HepG2 (cell line): ENCODE measurements at regions not wholly inside any gene's neighbourhood (a gene's known extent, or its start where the extent isn't known, plus 50 kb on each side); places are given as distances from the start of the nearest gene placed in this dataset.

ENCODE experiments used
- ATAC-seq: fragments of 200-7000 bp; cut with Tn5 transposase; 3 replicates; pipeline ENCODE4 v1.9.1; 2020; ENCODE audit warnings: mild to moderate bottlenecking, moderate library complexity
- BruUV-seq: library from RNA; stranded (reverse); fragments of 400-500 nt; replicated peaks from 2 replicates; lab custom pipeline; 2021; lab: Mats Ljungman, UMichigan
- CTCF ChIA-PET: fragments of 300-600 bp; formaldehyde crosslinking; extraction: SDS; loops from one replicate; lab custom pipeline; 2021; ENCODE audit warnings: low total read pairs, inconsistent platforms, low intra/inter-chr PET ratio; lab: Yijun Ruan, JAX
- POLR2A ChIA-PET: fragments of 350-600 bp; sonication (Branson Sonifier 250); formaldehyde crosslinking; loops from one replicate; lab custom pipeline; 2020; ENCODE audit warnings: antibody characterized with exemption, inconsistent platforms; lab: Yijun Ruan, JAX
- DNase-seq: peaks from one replicate; pipeline ENCODE4 v3.0.0-alpha.2; 2015; ENCODE audit warnings: low spot score
- FAIRE-seq: peaks from 3 replicates; lab custom pipeline; 2011; peaks lifted over from hg19 to GRCh38; lab: Jason Lieb, UNC
- H2AFZ ChIP-seq: one replicate; pipeline ENCODE4 v1.6.1; 2011; ENCODE audit warnings: low read length, inconsistent platforms
- H3K27ac ChIP-seq: fragments of 300-600 bp; 3 replicates; pipeline ENCODE4 v1.8.0; 2011; ENCODE audit warnings: mixed run types, mild to moderate bottlenecking, mixed read lengths, low read length, inconsistent platforms; ENCODE audit not compliant: insufficient read depth; ENCODE audit errors: extremely low read length
- H3K27me3 ChIP-seq, 2 experiments: fragments of 200-600 bp in 1 of 2; 2 replicates in 1 of 2; 3 replicates in 1 of 2; pipeline versions ENCODE4 v1.6.0 to v1.8.0; 2011; ENCODE audit warnings: low read length in 2 of 2, mild to moderate bottlenecking in 2 of 2, moderate library complexity in 2 of 2, inconsistent platforms in 1 of 2; ENCODE audit not compliant: insufficient read depth in 2 of 2, control insufficient read depth in 1 of 2
- H3K36me3 ChIP-seq, 2 experiments: fragments of 200-600 bp in 1 of 2; replicated peaks in 1 of 2; 2 replicates in 1 of 2; 3 replicates in 1 of 2; pipeline versions ENCODE4 v1.5.1 to v1.8.0; 2011; ENCODE audit warnings: low read length in 2 of 2, inconsistent platforms in 1 of 2; ENCODE audit not compliant: insufficient read depth in 2 of 2, control insufficient read depth in 1 of 2
- H3K4me1 ChIP-seq: 2 replicates; pipeline ENCODE4 v1.5.1; 2012; ENCODE audit warnings: low read length, inconsistent platforms; ENCODE audit not compliant: insufficient read depth
- H3K4me2 ChIP-seq: 2 replicates; pipeline ENCODE4 v1.6.0; 2011; ENCODE audit warnings: low read depth, low read length, inconsistent platforms
- H3K4me3 ChIP-seq, 3 experiments: fragments of 200-600 bp in 1 of 3; sonication (generic), shearing (Covaris generic) in 1 of 3; replicated peaks in 1 of 3; 2 replicates each; pipeline ENCODE4 v1.5.1; 2011 to 2016; ENCODE audit warnings: low read length in 3 of 3, inconsistent platforms in 2 of 3, low read depth in 2 of 3, mild to moderate bottlenecking in 2 of 3, control low read depth in 1 of 3, mixed read lengths in 1 of 3; ENCODE audit not compliant: insufficient read depth in 1 of 3
- H3K79me2 ChIP-seq: one replicate; pipeline ENCODE4 v1.6.1; 2011; ENCODE audit warnings: low read length, inconsistent platforms; ENCODE audit not compliant: insufficient read depth
- H3K9ac ChIP-seq: 2 replicates; pipeline ENCODE4 v1.6.0; 2011; ENCODE audit warnings: mild to moderate bottlenecking, low read depth, low read length, inconsistent platforms; ENCODE audit not compliant: insufficient read depth
- H3K9me3 ChIP-seq: 2 replicates; pipeline ENCODE4 v1.5.1; 2012; ENCODE audit warnings: mild to moderate bottlenecking, low read length
- H4K20me1 ChIP-seq: 2 replicates; pipeline ENCODE4 v1.6.0; 2011; ENCODE audit warnings: inconsistent platforms, mild to moderate bottlenecking, low read length, moderate library complexity; ENCODE audit not compliant: insufficient read depth
- AFF4 ChIP-seq: sonication (generic); formaldehyde crosslinking; IDR thresholded peaks from 2 replicates; pipeline ENCODE4 v1.4.0; 2020; ENCODE audit warnings: missing genetic modification reagents
- ATF1 ChIP-seq: IDR thresholded peaks from 2 replicates; pipeline ENCODE4 v1.6.1; 2016; ENCODE audit warnings: mild to moderate bottlenecking, control low read depth
- CTCF ChIP-seq: sonication (generic); formaldehyde crosslinking; IDR thresholded peaks from 2 replicates; pipeline ENCODE4 v1.5.0; 2020; ENCODE audit warnings: mild to moderate bottlenecking, missing genetic modification reagents, moderate library complexity
- EED ChIP-seq: sonication (generic); formaldehyde crosslinking; IDR thresholded peaks from 2 replicates; pipeline ENCODE4 v1.5.0; 2020; ENCODE audit warnings: mild to moderate bottlenecking, missing genetic modification reagents
- MED1 ChIP-seq: sonication (generic); formaldehyde crosslinking; IDR thresholded peaks from 2 replicates; pipeline ENCODE4 v1.4.0; 2020; ENCODE audit warnings: missing genetic modification reagents
- NFIB ChIP-seq: sonication (generic); formaldehyde crosslinking; IDR thresholded peaks from 2 replicates; pipeline ENCODE4 v1.9.0; 2021; ENCODE audit warnings: missing genetic modification reagents, mild to moderate bottlenecking, borderline replicate concordance
- NR2C2 ChIP-seq: sonication (generic); formaldehyde crosslinking; IDR thresholded peaks from 2 replicates; pipeline ENCODE4 v1.4.0; 2020; ENCODE audit warnings: missing genetic modification reagents, mild to moderate bottlenecking, moderate library complexity, borderline replicate concordance
- PCBP1 ChIP-seq: fragments of 200-400 bp; formaldehyde crosslinking; IDR thresholded peaks from 2 replicates; pipeline ENCODE4 v1.6.1; 2017; ENCODE audit warnings: mild to moderate bottlenecking, low read depth, low read length, borderline replicate concordance
- TOE1 ChIP-seq: sonication (generic); formaldehyde crosslinking; IDR thresholded peaks from 2 replicates; pipeline ENCODE4 v1.4.0; 2020; ENCODE audit warnings: mild to moderate bottlenecking, missing genetic modification reagents
- TRIM24 ChIP-seq: sonication (generic); formaldehyde crosslinking; IDR thresholded peaks from 2 replicates; pipeline ENCODE4 v1.8.0; 2022; ENCODE audit warnings: mild to moderate bottlenecking, missing genetic modification reagents
- XBP1 ChIP-seq: sonication (generic); formaldehyde crosslinking; IDR thresholded peaks from 2 replicates; pipeline ENCODE4 v1.5.0; 2020; ENCODE audit warnings: missing genetic modification reagents
- ZNF138 ChIP-seq: sonication (generic); formaldehyde crosslinking; IDR thresholded peaks from 2 replicates; pipeline ENCODE4 v1.5.0; 2020; ENCODE audit warnings: mild to moderate bottlenecking, low read depth, missing genetic modification reagents
- ZNF234 ChIP-seq: sonication (generic); formaldehyde crosslinking; conservative IDR thresholded peaks from 2 replicates; pipeline ENCODE4 v1.5.1; 2020; ENCODE audit warnings: mild to moderate bottlenecking, missing genetic modification reagents
- ZNF260 ChIP-seq: sonication (generic); formaldehyde crosslinking; IDR thresholded peaks from 2 replicates; pipeline ENCODE4 v1.4.0; 2020; ENCODE audit warnings: missing genetic modification reagents, low read depth, mild to moderate bottlenecking, borderline replicate concordance
- ZNF562 ChIP-seq: sonication (generic); formaldehyde crosslinking; IDR thresholded peaks from 2 replicates; pipeline ENCODE4 v1.8.0; 2022; ENCODE audit warnings: missing genetic modification reagents, borderline replicate concordance
- ZNF614 ChIP-seq: IDR thresholded peaks from 2 replicates; pipeline ENCODE4 v1.6.1; 2018; ENCODE audit warnings: missing biosample characterization, missing genetic modification reagents, inconsistent platforms, borderline replicate concordance
- WGBS: methylation state at CpG from one replicate; pipeline ENCODE4 v1.1.6; 2017; ENCODE audit warnings: low lambda C conversion rate; 5-methylcytosine and 5-hydroxymethylcytosine counted together
- in situ Hi-C: cut with HindIII; loops from 2 replicates; pipeline ENCODE4 v1.10.0; 2017; ENCODE audit warnings: low pct_unique_long_range_greater_than_20kb; ENCODE audit not compliant: extremely low pct_ligation_motif_present
- intact Hi-C: fragments of 100-400 bp; cut with micrococcal nuclease; formaldehyde crosslinking; loops from one replicate; pipeline ENCODE4 v1.10.0; 2022; ENCODE audit not compliant: unreplicated experiment

GRCh38 chr13:85093808-85094207 is 705.4 kb downstream of the SLITRK6 start:
- FAIRE-seq = no peak
- H3K4me1 ChIP-seq = no peaks in the 10 kb centered on the region
- no peak for TF ChIP-seq ZNF260
- no peak for TF ChIP-seq MED1 (CRISPR knock-in tag)
- TF ChIP-seq ZNF562 (CRISPR knock-in tag) = no peak
- no peak for TF ChIP-seq CTCF
- TF ChIP-seq PCBP1 = no peak
- TF ChIP-seq TOE1 (CRISPR knock-in tag) = no peak
- no peak for TF ChIP-seq AFF4 (CRISPR knock-in tag)
- TF ChIP-seq ATF1 (CRISPR knock-in tag) = no peak
- TF ChIP-seq ZNF614 (CRISPR knock-in tag) = no peak
- no peak for TF ChIP-seq EED
- no peak for TF ChIP-seq ZNF234 (CRISPR knock-in tag)
- TF ChIP-seq ZNF138 = no peak
- TF ChIP-seq TRIM24 (CRISPR knock-in tag) = no peak
- TF ChIP-seq NR2C2 (CRISPR knock-in tag) = no peak
- TF ChIP-seq XBP1 (CRISPR knock-in tag) = no peak
- no peak for TF ChIP-seq NFIB (CRISPR knock-in tag)
- under 1% methylated on average over 3 of the region's 5 CpGs for WGBS
- ChIA-PET POLR2A (no interaction called here), CTCF (no interaction called here)
- H3K36me3 ChIP-seq = no peaks in the 10 kb centered on the region
- no peak overlapping the region for H3K4me3 ChIP-seq
- H3K4me2 ChIP-seq = no peak overlapping the region
- no peaks in the 10 kb centered on the region for H3K9me3 ChIP-seq
- no peak overlapping the region for H3K9ac ChIP-seq
- in situ Hi-C loops = no loop called here
- H3K27me3 ChIP-seq = no peaks in the 10 kb centered on the region
- H2AFZ ChIP-seq = no peak overlapping the region
- no peaks in the 10 kb centered on the region for H3K79me2 ChIP-seq
- no TSS peak for BruUV-seq
- ATAC-seq = no peak
- intact Hi-C loops = no loop called here
- no peaks in the 10 kb centered on the region for H4K20me1 ChIP-seq
- H3K27ac ChIP-seq = no peak overlapping the region
- no peak for DNase-seq
